ENCODE measurements at regions not wholly inside any gene's neighbourhood (a gene's known extent, or its start where the extent isn't known, plus 50 kb on each side); places are given as distances from the start of the nearest gene placed in this dataset.

DNA sequence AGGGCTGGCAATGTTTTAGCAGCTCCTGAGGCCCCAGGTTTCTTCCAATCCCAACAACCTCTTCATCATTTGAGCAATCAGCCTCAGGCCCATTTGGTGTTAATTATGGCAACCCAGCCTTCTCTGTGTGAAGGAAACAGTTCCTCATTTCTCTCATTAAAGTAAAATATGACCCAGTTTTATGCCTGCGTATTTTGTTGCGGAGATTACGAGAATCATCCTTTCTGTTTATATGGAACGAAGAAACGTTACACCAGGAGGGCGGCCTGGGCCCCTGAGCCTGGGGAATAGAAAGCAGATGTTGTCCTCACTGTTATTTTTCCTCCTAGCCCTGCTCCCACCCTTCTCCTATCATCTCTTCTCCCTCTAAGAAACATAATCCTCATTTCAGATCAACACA is 332.2 kb upstream of the USP24 start:
- no peak overlapping the region for H3K27ac ChIP-seq
- H3K36me3 ChIP-seq (ENCODE audit: low read depth), result no peaks in the 10 kb centered on the region
- no peak overlapping the region for H3K4me2 ChIP-seq
- H2AFZ ChIP-seq, result no peak overlapping the region
- no peak for TF ChIP-seq EZH2 (IDR thresholded peaks at IDR 0.05; ENCODE audit: low read depth)
- TF ChIP-seq, protein P1, sequence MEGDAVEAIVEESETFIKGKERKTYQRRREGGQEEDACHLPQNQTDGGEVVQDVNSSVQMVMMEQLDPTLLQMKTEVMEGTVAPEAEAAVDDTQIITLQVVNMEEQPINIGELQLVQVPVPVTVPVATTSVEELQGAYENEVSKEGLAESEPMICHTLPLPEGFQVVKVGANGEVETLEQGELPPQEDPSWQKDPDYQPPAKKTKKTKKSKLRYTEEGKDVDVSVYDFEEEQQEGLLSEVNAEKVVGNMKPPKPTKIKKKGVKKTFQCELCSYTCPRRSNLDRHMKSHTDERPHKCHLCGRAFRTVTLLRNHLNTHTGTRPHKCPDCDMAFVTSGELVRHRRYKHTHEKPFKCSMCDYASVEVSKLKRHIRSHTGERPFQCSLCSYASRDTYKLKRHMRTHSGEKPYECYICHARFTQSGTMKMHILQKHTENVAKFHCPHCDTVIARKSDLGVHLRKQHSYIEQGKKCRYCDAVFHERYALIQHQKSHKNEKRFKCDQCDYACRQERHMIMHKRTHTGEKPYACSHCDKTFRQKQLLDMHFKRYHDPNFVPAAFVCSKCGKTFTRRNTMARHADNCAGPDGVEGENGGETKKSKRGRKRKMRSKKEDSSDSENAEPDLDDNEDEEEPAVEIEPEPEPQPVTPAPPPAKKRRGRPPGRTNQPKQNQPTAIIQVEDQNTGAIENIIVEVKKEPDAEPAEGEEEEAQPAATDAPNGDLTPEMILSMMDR (conservative IDR thresholded peaks at IDR 0.05), result no peak
- no peaks in the 10 kb centered on the region for H3F3A ChIP-seq (ENCODE audit: insufficient read depth, low read depth)
- CTCF ChIA-PET, result interaction anchor here (0.7 to 0.8 kb wide), 2 partner anchors 1164 to 1285 kb away, joined by 3 to 7 read pairs; no protein-coding TSS in a partner anchor
- no peak overlapping the region for H3K4me3 ChIP-seq
- peaks cover 10% of the 10 kb centered on the region for H3K4me1 ChIP-seq (replicated peaks; ENCODE audit: insufficient read depth)
- no peaks in the 10 kb centered on the region for H3K9me2 ChIP-seq (ENCODE audit: insufficient read depth)
- POLR2A ChIA-PET (ENCODE audit: unreplicated experiment), result no interaction called here
- DNase-seq, result no peak
- intact Hi-C loops (cut with micrococcal nuclease; ENCODE audit: unreplicated experiment), result no loop called here
- BruUV-seq (replicated peaks), result no TSS peak
- H3K79me2 ChIP-seq (ENCODE audit: low read depth), result no peaks in the 10 kb centered on the region
- peaks cover 5% of the 10 kb centered on the region; the same call in 1 of the 2 replicates for H3K9me3 ChIP-seq (ENCODE audit: insufficient read depth, low read depth)
- H4K20me1 ChIP-seq (ENCODE audit: insufficient read depth), result no peaks in the 10 kb centered on the region
- no peaks in the 10 kb centered on the region for H3K27me3 ChIP-seq (ENCODE audit: insufficient read depth, low read depth)

DNA sequence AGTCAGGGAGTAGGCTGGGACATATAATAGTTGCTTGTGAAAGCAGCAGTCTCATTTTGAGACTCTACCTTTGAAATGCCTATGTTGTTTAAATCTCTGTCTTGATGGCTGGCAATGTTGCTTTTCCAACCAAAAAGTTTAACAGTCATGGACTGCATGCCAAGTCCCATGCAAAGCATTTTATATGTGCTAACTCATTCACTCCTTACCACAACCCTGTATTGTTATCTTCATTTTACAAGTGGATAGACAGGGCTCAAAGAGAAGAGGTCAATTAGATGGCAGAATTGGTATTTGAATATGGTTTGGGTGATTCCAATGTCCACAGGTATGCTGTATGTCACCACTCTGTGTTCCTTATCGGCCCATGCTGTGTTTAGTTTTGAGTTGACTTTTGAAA is 331.4 kb upstream of the USP24 start:
- peaks cover 11% of the 10 kb centered on the region for H3K4me1 ChIP-seq (replicated peaks; ENCODE audit: insufficient read depth)
- H3K9me3 ChIP-seq (ENCODE audit: insufficient read depth, low read depth), result no peaks in the 10 kb centered on the region
- no peaks in the 10 kb centered on the region for H3K36me3 ChIP-seq (ENCODE audit: low read depth)
- H3K4me3 ChIP-seq, result no peak overlapping the region
- ChIA-PET POLR2A (ENCODE audit: unreplicated experiment) (no interaction called here), CTCF (interaction anchor here (0.7 to 0.8 kb wide), 2 partner anchors 1165 to 1286 kb away, joined by 3 to 7 read pairs; no protein-coding TSS in a partner anchor)
- no TSS peak for BruUV-seq (replicated peaks)
- no peaks in the 10 kb centered on the region for H4K20me1 ChIP-seq (ENCODE audit: insufficient read depth)
- H3F3A ChIP-seq (ENCODE audit: insufficient read depth, low read depth), result no peaks in the 10 kb centered on the region
- H2AFZ ChIP-seq, result no peak overlapping the region
- no peaks in the 10 kb centered on the region for H3K27me3 ChIP-seq (ENCODE audit: insufficient read depth, low read depth)
- no peak overlapping the region for H3K4me2 ChIP-seq
- no peak overlapping the region for H3K27ac ChIP-seq
- TF ChIP-seq, protein P1 (conservative IDR thresholded peaks at IDR 0.05), result no peak
- TF ChIP-seq EZH2 (IDR thresholded peaks at IDR 0.05; ENCODE audit: low read depth), result no peak
- no peaks in the 10 kb centered on the region for H3K79me2 ChIP-seq (ENCODE audit: low read depth)
- no peak for DNase-seq
- H3K9me2 ChIP-seq (ENCODE audit: insufficient read depth), result no peaks in the 10 kb centered on the region
- intact Hi-C loops (cut with micrococcal nuclease; ENCODE audit: unreplicated experiment), result no loop called here

DNA sequence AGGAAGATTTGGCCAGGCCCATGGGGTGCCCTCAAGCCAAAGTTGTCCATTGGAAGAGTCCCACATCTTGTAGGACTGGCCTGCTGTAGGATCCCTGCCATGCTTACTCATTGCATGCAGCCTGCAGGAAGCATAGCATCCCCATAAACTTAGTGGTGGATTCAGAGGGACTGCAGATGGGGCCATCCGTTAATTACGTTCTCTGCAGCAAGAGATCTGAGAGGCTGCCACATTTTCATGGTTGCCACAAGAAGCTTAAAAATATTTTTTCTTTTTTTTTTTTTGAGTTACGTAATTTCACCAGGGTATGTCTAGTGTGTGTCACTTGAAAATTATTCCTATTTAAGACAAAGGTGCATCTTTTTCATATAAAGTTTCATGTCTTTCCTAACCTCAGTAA is 329.7 kb upstream of the USP24 start:
- POLR2A ChIA-PET (ENCODE audit: unreplicated experiment), result no interaction called here
- Histone ChIP-seq H3F3A (ENCODE audit: insufficient read depth, low read depth) (no peaks in the 10 kb centered on the region), H2AFZ (no peak overlapping the region), H3K79me2 (ENCODE audit: low read depth) (no peaks in the 10 kb centered on the region), H3K9me3 (ENCODE audit: insufficient read depth, low read depth) (no peaks in the 10 kb centered on the region), H3K4me1 (replicated peaks; ENCODE audit: insufficient read depth) (peaks cover 18% of the 10 kb centered on the region), H3K36me3 (ENCODE audit: low read depth) (no peaks in the 10 kb centered on the region), H3K9me2 (ENCODE audit: insufficient read depth) (no peaks in the 10 kb centered on the region), H3K4me2 (no peak overlapping the region), H3K27me3 (ENCODE audit: insufficient read depth, low read depth) (no peaks in the 10 kb centered on the region), H4K20me1 (ENCODE audit: insufficient read depth) (no peaks in the 10 kb centered on the region), H3K27ac (no peak overlapping the region), H3K4me3 (no peak overlapping the region)
- CTCF ChIA-PET, result no interaction called here
- TF ChIP-seq EZH2 (IDR thresholded peaks at IDR 0.05; ENCODE audit: low read depth), result no peak
- TF ChIP-seq, protein P1 (conservative IDR thresholded peaks at IDR 0.05), result no peak
- BruUV-seq (replicated peaks), result no TSS peak
- DNase-seq, result no peak
- intact Hi-C loops (cut with micrococcal nuclease; ENCODE audit: unreplicated experiment), result no loop called here
